NOMO-1 (cell line): ENCODE measurements at regions not wholly inside any gene's neighbourhood (a gene's known extent, or its start where the extent isn't known, plus 50 kb on each side); places are given as distances from the start of the nearest gene placed in this dataset.
"Not testable (repeated sequence)": the region's sequence is repeated elsewhere in the genome, so short reads cannot be mapped to it uniquely, and the experiment has no call there.

Experiments used
- DNase-seq, 2 experiments: peaks; one replicate each; lab custom pipeline; 2025; ENCODE audit not compliant: unreplicated experiment in 2 of 2; lab: John Stamatoyannopoulos, UW

- no peak for DNase-seq
Measured at GRCh38 chr11:11220786-11221185, 132.3 kb downstream of the CSNK2A3 start.

GRCh38 chr11:11218629-11218986, 134.4 kb downstream of the CSNK2A3 start:
- DNase-seq, result no peak

- DNase-seq, result no peak
Measured at GRCh38 chr11:11217929-11218628, 135.0 kb downstream of the CSNK2A3 start.

GRCh38 chr11:11217289-11217928, 135.6 kb downstream of the CSNK2A3 start:
- no peak for DNase-seq

GRCh38 chr11:11215944-11216343, 137.1 kb downstream of the CSNK2A3 start:
- no peak for DNase-seq

GRCh38 chr11:11215058-11215815, 137.8 kb downstream of the CSNK2A3 start:
- DNase-seq, result no peak

GRCh38 chr11:11213117-11213516, 139.9 kb downstream of the CSNK2A3 start:
- DNase-seq, result no peak

- no peak for DNase-seq
Measured at GRCh38 chr11:11211888-11212287, 141.2 kb downstream of the CSNK2A3 start.

GRCh38 chr11:11211186-11211585, 141.9 kb downstream of the CSNK2A3 start:
- no peak for DNase-seq

GRCh38 chr11:11210446-11210845, 142.6 kb downstream of the CSNK2A3 start:
- DNase-seq, result no peak

GRCh38 chr11:11209967-11210366, 143.1 kb downstream of the CSNK2A3 start:
- no peak for DNase-seq

- no peak for DNase-seq
Measured at GRCh38 chr11:11208994-11209393, 144.1 kb downstream of the CSNK2A3 start.

GRCh38 chr11:11207428-11207827, 145.6 kb downstream of the CSNK2A3 start:
- DNase-seq, result no peak

GRCh38 chr11:11206484-11206883, 146.6 kb downstream of the CSNK2A3 start:
- DNase-seq, result no peak

GRCh38 chr11:11202885-11203284, 150.2 kb downstream of the CSNK2A3 start:
- DNase-seq, result no peak

GRCh38 chr11:11201302-11201701, 151.7 kb downstream of the CSNK2A3 start:
- DNase-seq, result not testable (repeated sequence)

- DNase-seq, result no peak
Measured at GRCh38 chr11:11192541-11192940, 160.5 kb downstream of the CSNK2A3 start.

- no peak for DNase-seq
Measured at GRCh38 chr11:11189506-11189905, 163.5 kb downstream of the CSNK2A3 start.

- no peak for DNase-seq
Measured at GRCh38 chr11:11186249-11186648, 166.8 kb downstream of the CSNK2A3 start.

- DNase-seq, result no peak
Measured at GRCh38 chr11:11182261-11182660, 170.8 kb downstream of the CSNK2A3 start.

- DNase-seq, result no peak
Measured at GRCh38 chr11:11178671-11179638, 174.1 kb downstream of the CSNK2A3 start.
